Mammary epithelial cell (primary cell): ENCODE measurements at regions not wholly inside any gene's neighbourhood (a gene's known extent, or its start where the extent isn't known, plus 50 kb on each side); places are given as distances from the start of the nearest gene placed in this dataset.

Experiments
- CTCF ChIP-seq, 2 donors: IDR thresholded peaks in 1 of 2; conservative IDR thresholded peaks in 1 of 2; 2 replicates each; pipeline ENCODE4 v1.5.1; 2011 to 2012; ENCODE audit warnings: inconsistent platforms in 2 of 2, low read length in 2 of 2, mild to moderate bottlenecking in 2 of 2, control low read depth in 1 of 2, low read depth in 1 of 2; ENCODE audit not compliant: insufficient read depth in 1 of 2; ENCODE audit errors: extremely low read depth in 1 of 2
- EZH2 ChIP-seq: IDR thresholded peaks from 2 replicates; pipeline ENCODE4 v1.6.1; 2012; ENCODE audit warnings: low read length, inconsistent platforms, borderline replicate concordance

- TF ChIP-seq CTCF (conservative IDR thresholded peaks at IDR 0.05 in 1 of 2, IDR thresholded peaks at IDR 0.05 in 1 of 2; ENCODE audit: extremely low read depth in 1 of 2, insufficient read depth in 1 of 2, low read depth in 1 of 2, low read length in 2 of 2) (no peak), EZH2 (no peak)
These were observed 278.1 kb downstream of the SLC6A15 start for GRCh38 chr12:84634526-84634925.
